ENCODE measurements at regions not wholly inside any gene's neighbourhood (a gene's known extent, or its start where the extent isn't known, plus 50 kb on each side); places are given as distances from the start of the nearest gene placed in this dataset.

GRCh38 chr13:22596171-22596863 is 584.5 kb upstream of the SGCG start:
- no peak for TF ChIP-seq MYC (IDR thresholded peaks at IDR 0.05; ENCODE audit: low read depth, low read length)
- no peak for TF ChIP-seq JUN (IDR thresholded peaks at IDR 0.05; ENCODE audit: borderline replicate concordance, insufficient read depth, insufficient read length, low read depth)
- TF ChIP-seq EZH2 (IDR thresholded peaks at IDR 0.05; ENCODE audit: borderline replicate concordance, low read depth, low read length, severe bottlenecking): no peak
- TF ChIP-seq, protein P1, sequence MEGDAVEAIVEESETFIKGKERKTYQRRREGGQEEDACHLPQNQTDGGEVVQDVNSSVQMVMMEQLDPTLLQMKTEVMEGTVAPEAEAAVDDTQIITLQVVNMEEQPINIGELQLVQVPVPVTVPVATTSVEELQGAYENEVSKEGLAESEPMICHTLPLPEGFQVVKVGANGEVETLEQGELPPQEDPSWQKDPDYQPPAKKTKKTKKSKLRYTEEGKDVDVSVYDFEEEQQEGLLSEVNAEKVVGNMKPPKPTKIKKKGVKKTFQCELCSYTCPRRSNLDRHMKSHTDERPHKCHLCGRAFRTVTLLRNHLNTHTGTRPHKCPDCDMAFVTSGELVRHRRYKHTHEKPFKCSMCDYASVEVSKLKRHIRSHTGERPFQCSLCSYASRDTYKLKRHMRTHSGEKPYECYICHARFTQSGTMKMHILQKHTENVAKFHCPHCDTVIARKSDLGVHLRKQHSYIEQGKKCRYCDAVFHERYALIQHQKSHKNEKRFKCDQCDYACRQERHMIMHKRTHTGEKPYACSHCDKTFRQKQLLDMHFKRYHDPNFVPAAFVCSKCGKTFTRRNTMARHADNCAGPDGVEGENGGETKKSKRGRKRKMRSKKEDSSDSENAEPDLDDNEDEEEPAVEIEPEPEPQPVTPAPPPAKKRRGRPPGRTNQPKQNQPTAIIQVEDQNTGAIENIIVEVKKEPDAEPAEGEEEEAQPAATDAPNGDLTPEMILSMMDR (IDR thresholded peaks at IDR 0.05; ENCODE audit: extremely low read depth in 1 of 2, insufficient read depth in 1 of 2, low read depth in 1 of 2, low read length in 2 of 2): no peak
- no peak for TF ChIP-seq POLR2A (IDR thresholded peaks at IDR 0.05; ENCODE audit: low read depth, low read length)
- TF ChIP-seq FOS (IDR thresholded peaks at IDR 0.05; ENCODE audit: borderline replicate concordance, insufficient read depth, low read length): no peak
- no peak for TF ChIP-seq GATA2 (IDR thresholded peaks at IDR 0.05; ENCODE audit: insufficient read depth, insufficient read length, low read depth, low read length)
- Histone ChIP-seq H3K9ac (replicated peaks; ENCODE audit: extremely low read depth, insufficient read depth, low read length) (no peak overlapping the region), H4K20me1 (replicated peaks; ENCODE audit: control insufficient read depth, extremely low read depth, insufficient read depth, low read length) (no peaks in the 10 kb centered on the region), H2AFZ (ENCODE audit: low read depth, low read length) (no peak overlapping the region), H3K9me1 (replicated peaks; ENCODE audit: control insufficient read depth, extremely low read depth, insufficient read depth, low read length) (no peaks in the 10 kb centered on the region), H3K4me1 (ENCODE audit: control insufficient read depth, extremely low read depth, insufficient read depth, low read length) (no peaks in the 10 kb centered on the region), H3K27ac (ENCODE audit: insufficient read depth, low read depth, low read length) (no peak overlapping the region), H3K9me3 (replicated peaks; ENCODE audit: control insufficient read depth, insufficient read depth, low read length) (peaks cover 10% of the 10 kb centered on the region), H3K79me2 (ENCODE audit: control insufficient read depth, insufficient read depth, low read length) (no peaks in the 10 kb centered on the region), H3K4me3 (replicated peaks in 1 of 3; ENCODE audit: insufficient read depth in 1 of 3, low read depth in 1 of 3, low read length in 3 of 3) (no peak overlapping the region), H3K36me3 (ENCODE audit: control insufficient read depth in 2 of 2, extremely low read depth in 1 of 2, insufficient read depth in 2 of 2, low read length in 2 of 2) (no peaks in the 10 kb centered on the region), H3K4me2 (ENCODE audit: insufficient read depth, low read length) (no peak overlapping the region), H3K27me3 (ENCODE audit: control insufficient read depth in 2 of 2, insufficient read depth in 2 of 2, low read length in 2 of 2) (no peaks in the 10 kb centered on the region)
- FAIRE-seq (no peak), DNase-seq (ENCODE audit: low read depth, low spot score) (no peak)
- ChIA-PET POLR2A (no interaction called here), CTCF (no interaction called here)
- intact Hi-C loops (cut with micrococcal nuclease) (no loop called here), dilution Hi-C loops (cut with MboI; ENCODE audit: extremely low pct_ligation_motif_present, low sequenced_read_pairs) (no loop called here)
- no TSS peak for BruUV-seq (replicated peaks)

Data from endothelial cell of umbilical vein (primary cell).